ENCODE measurements at regions not wholly inside any gene's neighbourhood (a gene's known extent, or its start where the extent isn't known, plus 50 kb on each side); places are given as distances from the start of the nearest gene placed in this dataset.

GRCh38 chr9:86721843-86722705, 225.2 kb downstream of the GAS1 start:
- DNase-seq, result no peak

DNA sequence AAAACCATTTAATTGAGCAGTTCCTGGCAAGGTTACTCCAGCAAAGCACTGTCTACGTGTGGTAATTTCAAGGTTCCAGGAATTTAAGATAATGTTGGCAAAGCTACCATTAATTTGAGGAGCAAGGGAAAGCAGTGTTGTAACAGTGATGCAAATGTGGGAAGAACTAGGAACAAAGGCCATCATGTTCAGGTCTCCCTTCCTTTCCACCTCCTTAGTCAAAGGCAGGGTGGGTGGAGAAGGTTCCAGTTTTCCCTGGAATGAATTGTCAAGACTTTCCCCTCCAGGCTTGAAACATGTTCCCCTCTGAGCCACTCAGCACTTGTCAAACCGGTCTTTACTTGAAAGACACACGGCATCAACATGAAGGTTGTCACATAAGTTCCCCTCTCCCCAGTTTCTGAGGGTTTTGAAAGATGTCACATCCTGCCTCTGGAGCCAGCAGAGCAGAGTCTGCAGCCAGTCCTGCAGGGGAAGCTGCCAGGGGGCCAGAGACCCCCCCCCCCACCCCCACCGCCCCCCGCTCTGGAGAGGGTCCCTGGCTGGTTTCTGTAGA, 226.0 kb downstream of the GAS1 start:
- DNase-seq, result no peak

GRCh38 chr9:86720639-86721225, 226.6 kb downstream of the GAS1 start:
- DNase-seq, result no peak

- no peak for DNase-seq
Observed at GRCh38 chr9:86718388-86719049, 228.8 kb downstream of the GAS1 start.

GRCh38 chr9:86716326-86716922, 230.9 kb downstream of the GAS1 start:
- DNase-seq, result no peak

DNA sequence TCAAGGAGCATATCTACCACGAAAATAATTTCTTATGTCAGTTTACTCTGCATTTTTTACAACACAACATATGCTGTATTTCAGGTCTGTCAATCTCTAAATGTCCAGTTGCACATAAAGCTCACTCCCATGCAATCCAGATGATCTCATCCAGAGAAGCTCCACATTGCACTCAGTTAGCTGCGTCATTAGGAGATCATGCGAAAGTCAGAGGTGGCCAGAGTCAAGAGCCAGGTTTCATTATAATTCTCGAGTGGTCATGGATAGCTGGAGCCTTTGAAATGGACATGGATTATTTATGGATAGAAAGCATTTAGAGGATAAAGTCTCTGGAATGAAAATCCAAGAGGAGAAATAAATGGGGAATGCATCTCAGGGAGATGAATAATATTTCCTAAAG, 232.3 kb downstream of the GAS1 start:
- no peak for DNase-seq

DNA sequence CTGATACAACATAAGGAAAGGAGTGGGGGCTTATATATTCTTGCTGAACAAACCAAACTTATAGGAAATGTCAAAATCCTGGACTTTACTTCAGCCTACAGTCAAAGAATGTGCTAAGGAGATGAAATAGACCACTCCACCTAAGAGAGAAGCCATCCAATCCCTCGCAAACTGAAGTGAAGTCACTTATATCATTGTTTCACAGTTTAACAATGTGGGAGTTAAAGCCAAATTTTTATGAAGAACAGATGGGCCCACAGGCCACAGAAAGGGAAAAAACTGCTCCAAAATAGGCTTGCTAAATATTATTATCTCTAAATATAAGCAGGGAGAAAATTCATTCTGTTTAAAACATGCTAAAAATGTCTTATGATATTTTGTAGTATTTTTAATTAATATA, 233.3 kb downstream of the GAS1 start:
- DNase-seq, result no peak

- no peak for DNase-seq
Observed at GRCh38 chr9:86713470-86713869, 233.8 kb downstream of the GAS1 start.

DNA sequence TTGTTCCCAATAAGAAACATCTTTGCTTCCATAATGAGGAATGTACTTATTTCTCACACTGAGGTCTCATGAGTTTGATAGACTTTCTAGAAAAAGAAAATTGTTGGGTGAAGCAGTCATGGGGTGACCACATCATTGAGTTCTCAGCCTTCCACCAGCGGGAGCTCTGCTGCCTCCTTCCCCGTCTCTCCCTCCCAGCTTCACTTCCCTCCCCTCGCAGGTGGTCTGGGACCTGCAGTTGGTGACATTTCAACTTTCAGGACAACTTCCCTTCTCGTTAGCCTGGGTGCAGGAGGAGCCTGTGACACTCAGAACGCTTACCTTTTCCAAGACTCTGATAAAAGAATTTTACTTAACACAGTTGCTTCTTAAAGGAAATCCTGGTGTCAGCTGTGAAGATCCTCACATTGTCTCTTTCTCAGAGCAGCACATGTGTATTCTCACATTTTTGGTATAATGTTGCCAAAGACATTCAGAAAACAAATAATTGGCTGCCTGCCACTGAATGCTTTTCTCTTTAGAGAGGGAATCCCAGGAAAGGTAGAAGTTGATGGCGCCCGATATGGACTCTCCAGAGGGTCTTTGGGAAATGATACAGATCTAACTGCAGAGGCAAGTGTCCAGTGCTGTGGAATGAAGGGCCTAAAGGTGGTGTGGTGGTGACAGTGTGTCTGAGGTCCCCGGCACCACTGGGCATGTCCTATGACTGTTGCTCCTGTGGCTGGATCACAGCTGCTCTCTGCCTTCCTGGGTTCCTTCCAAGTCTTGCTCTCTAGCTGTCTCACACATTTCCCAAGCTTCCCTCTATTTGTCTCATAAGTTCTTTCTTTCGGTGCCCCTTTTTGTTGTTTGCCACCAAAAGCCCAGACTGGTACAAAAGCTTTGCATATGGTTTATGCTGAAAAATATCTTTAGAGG, 238.1 kb downstream of the GAS1 start:
- DNase-seq, result no peak

GRCh38 chr9:86707932-86708510, 239.3 kb downstream of the GAS1 start:
- no peak for DNase-seq

DNA sequence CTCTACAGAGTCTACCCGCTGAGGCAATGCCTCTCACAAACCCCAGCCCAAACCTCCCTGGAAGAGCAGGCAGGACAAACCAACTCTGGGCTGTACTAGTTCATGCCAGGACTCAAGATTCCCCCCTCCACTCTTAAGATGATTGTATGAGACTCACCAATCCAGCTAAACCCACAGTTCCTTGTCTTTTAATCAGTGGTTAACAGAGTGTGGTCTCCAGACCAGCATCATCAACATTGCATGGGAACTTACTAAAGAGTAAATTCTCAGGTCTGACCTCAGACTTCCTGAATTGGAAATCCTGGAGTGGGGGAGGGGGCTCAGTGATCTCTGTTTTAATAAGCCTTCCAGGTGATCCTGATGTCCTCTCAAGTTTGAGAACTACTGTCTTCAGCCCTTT, 240.9 kb downstream of the GAS1 start:
- no peak for DNase-seq

DNA sequence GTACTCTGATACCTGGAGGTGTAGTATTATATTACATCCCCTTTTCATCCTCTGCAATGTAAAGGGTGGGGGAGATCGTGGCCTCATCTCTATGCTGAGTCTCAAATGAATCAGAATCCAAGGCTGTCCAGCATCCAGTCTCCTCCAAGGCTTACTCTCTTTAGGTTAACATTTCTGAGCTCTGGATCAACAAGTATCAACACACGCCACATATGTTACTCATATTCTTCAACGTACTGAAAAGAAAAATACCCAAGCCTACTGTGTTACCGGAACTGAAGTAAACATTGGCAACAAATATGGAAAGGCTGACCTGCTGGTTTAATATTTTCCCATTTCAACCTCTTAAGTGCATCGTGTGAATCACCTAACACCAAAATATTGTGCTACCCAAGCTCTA, 241.8 kb downstream of the GAS1 start:
- no peak for DNase-seq

- no peak for DNase-seq
Observed at GRCh38 chr9:86703346-86703745, 244.0 kb downstream of the GAS1 start.

DNA sequence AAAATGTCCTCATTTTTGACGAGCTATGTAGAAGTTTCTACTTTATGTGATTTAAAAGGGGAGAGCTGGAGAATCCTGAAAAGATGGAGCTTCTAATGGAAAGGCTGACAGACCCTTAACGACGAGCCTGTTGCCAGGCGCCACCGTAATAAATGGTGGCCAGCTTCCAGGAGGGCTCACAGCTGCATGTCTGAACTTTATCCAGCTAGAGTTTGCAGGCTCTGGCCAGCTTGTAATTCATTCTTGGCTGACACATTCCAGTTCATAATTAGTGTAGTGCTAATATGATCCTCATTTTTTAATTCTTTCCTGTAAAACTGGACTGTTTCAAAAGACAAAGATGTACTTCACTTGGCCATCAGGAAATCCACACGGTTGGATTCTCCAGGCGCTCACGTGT, 246.7 kb downstream of the GAS1 start:
- no peak for DNase-seq

- DNase-seq, result no peak
Observed at GRCh38 chr9:86697999-86698398, 249.3 kb downstream of the GAS1 start.

GRCh38 chr9:86697213-86697612, 250.1 kb downstream of the GAS1 start:
- no peak for DNase-seq

DNA sequence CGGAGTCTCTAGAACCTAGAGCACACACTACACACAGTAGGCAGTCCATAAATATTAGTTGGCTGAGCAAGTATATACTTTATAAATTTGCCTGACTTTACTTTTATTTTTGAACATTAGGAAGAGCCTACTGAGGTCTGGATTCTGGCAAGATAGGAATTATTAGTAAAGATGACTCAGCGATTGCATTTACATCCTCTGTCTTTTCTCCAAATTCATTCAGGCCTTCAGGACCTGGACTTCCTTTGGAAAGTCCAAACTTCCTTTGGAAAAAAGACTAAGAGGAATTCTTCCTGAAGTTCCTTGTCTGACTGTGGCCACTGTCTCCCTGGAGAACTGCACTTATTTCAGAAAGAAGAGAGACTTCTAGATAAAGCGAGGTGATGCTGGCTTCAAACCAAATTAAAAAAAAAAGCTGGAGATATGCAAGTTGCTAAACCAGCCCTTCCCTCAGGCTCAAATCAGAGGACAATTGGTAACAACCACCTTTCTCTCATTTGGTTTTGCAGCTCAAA, 251.3 kb downstream of the GAS1 start:
- no peak for DNase-seq

GRCh38 chr9:86690034-86690433, 257.3 kb downstream of the GAS1 start:
- no peak for DNase-seq

DNA sequence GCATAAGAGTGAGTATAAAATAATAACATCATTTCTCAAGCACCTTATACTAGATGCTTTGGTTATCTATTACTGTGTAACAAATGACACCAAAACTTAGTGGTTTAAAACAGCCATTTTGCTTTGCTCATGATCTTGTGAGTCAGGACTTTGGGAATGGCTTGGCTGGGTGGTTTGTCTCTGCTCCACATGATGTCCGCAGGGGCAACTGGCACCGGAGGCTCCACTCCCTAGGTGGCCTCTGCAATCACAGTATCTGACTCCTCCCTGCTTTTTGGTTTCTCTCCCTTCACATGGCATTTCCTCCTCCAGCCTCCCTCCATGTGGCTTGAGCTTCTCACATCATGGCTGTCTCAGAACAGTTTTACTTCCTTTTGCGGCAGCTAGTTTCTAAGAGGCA, 259.5 kb downstream of the GAS1 start:
- no peak for DNase-seq

DNA sequence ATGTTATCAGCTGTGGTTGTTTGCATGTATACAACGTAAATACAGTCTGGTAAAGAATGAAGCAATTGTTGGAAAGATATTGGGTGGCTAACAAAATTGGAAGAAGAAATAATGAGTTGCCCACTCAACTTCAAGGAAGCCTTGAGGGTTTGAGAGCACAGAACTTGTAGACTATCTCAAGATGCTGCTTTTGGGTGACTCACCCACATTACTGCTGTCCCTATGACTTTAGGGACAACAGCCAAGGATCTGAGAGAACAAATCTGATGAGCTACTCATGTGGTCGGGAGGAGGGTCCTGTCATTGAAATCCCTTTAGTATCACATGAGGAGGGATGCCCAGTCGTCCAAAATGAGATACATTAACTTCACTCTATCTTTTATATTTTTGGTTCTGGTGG, 261.8 kb downstream of the GAS1 start:
- DNase-seq, result no peak

DNA sequence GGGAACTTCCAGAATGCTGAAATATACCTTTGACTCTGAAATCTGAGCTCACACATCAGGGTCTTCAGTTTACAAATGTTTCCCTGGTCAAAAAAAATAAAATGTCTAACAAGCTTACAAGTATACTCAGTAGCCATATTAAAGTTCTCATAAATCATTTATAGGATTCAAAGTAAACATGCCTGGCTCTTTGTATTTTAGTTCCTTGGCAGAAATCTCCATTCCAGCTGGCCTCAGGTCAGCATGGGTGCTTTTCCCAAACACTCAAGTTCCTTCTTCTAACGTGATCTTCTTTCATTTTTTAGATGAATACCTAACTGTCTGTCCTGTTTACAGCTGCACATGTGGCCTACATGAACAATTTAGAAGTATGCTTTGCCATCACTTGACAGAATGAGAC, 263.2 kb downstream of the GAS1 start:
- DNase-seq, result no peak

- DNase-seq, result no peak
Observed at GRCh38 chr9:86682240-86682639, 265.1 kb downstream of the GAS1 start.
